SU-DHL-6 (cell line): ENCODE measurements at regions not wholly inside any gene's neighbourhood (a gene's known extent, or its start where the extent isn't known, plus 50 kb on each side); places are given as distances from the start of the nearest gene placed in this dataset.

ENCODE experiments used
- H2AFZ ChIP-seq: fragments of 200-600 bp; sonication (generic); 2 replicates; pipeline ENCODE4 v1.6.1; 2014; ENCODE audit warnings: low read depth, mild to moderate bottlenecking, moderate library complexity, mixed read lengths, antibody characterized with exemption, low read length; ENCODE audit not compliant: severe bottlenecking
- H3F3A ChIP-seq: fragments of 200-600 bp; shearing (Covaris generic); 2 replicates; pipeline ENCODE4 v1.6.0; 2016; ENCODE audit warnings: antibody characterized with exemption, mild to moderate bottlenecking; ENCODE audit not compliant: insufficient read depth
- H3K27ac ChIP-seq: fragments of 200-600 bp; sonication (generic); 2 replicates; pipeline ENCODE4 v1.5.1; 2016; ENCODE audit warnings: low read depth, mild to moderate bottlenecking, low read length, moderate library complexity, mixed read lengths
- H3K27me3 ChIP-seq: fragments of 200-600 bp; sonication (generic), shearing (Covaris generic); 2 replicates; pipeline ENCODE4 v1.6.0; 2014; ENCODE audit warnings: mild to moderate bottlenecking, low read length
- H3K36me3 ChIP-seq: fragments of 200-600 bp; sonication (generic); 2 replicates; pipeline ENCODE4 v1.6.1; 2014; ENCODE audit warnings: mild to moderate bottlenecking, low read length, mixed read lengths
- H3K4me2 ChIP-seq: fragments of 300-600, 200-600 bp; shearing (Covaris generic), sonication (generic); 2 replicates; pipeline ENCODE4 v1.6.0; 2014; ENCODE audit warnings: low read length, low read depth, mild to moderate bottlenecking; ENCODE audit not compliant: poor library complexity, severe bottlenecking
- H3K4me3 ChIP-seq: fragments of 200-600 bp; sonication (generic); 2 replicates; pipeline ENCODE4 v1.5.1; 2014; ENCODE audit warnings: antibody characterized with exemption, low read length, mild to moderate bottlenecking, mixed read lengths; ENCODE audit not compliant: insufficient read depth, poor library complexity, severe bottlenecking
- H3K79me2 ChIP-seq: fragments of 200-600 bp; sonication (generic); 2 replicates; pipeline ENCODE4 v1.6.1; 2014; ENCODE audit warnings: mild to moderate bottlenecking, low read length, moderate library complexity; ENCODE audit not compliant: insufficient read depth
- H3K9ac ChIP-seq: fragments of 200-600 bp; sonication (generic); 2 replicates; pipeline ENCODE4 v1.7.0; 2014; ENCODE audit warnings: mild to moderate bottlenecking, low read length
- H3K9me2 ChIP-seq: fragments of 200-600 bp; sonication (generic); replicated peaks from 2 replicates; pipeline ENCODE4 v1.6.1; 2014; ENCODE audit warnings: low read length; ENCODE audit not compliant: insufficient read depth
- H3K9me3 ChIP-seq: fragments of 200-600 bp; sonication (generic); 2 replicates; pipeline ENCODE4 v1.6.1; 2014; ENCODE audit warnings: low read length, mixed read lengths; ENCODE audit not compliant: insufficient read depth
- H4K20me1 ChIP-seq: fragments of 200-600 bp; sonication (generic); 2 replicates; pipeline ENCODE4 v1.6.1; 2014; ENCODE audit warnings: low read depth, mild to moderate bottlenecking, antibody characterized with exemption, low read length, moderate library complexity, mixed read lengths
- EZH2phosphoT487 ChIP-seq: fragments of 200-600 bp; sonication (generic), shearing (Covaris generic); conservative IDR thresholded peaks from 2 replicates; pipeline ENCODE4 v1.6.1; 2018; ENCODE audit warnings: mild to moderate bottlenecking, antibody characterized with exemption, low read length, moderate library complexity, mixed read lengths
- TF ChIP-seq, protein P1 (sequence below): fragments of 200-600 bp; sonication (generic); IDR thresholded peaks from one replicate; pipeline ENCODE4 v1.5.1; 2017; ENCODE audit warnings: antibody characterized with exemption, mild to moderate bottlenecking, low read length, moderate library complexity; ENCODE audit not compliant: insufficient read depth, poor library complexity, severe bottlenecking

- Histone ChIP-seq H2AFZ (no peak overlapping the region), H3K9me2 (no peaks in the 10 kb centered on the region), H3K79me2 (no peaks in the 10 kb centered on the region), H3K36me3 (no peaks in the 10 kb centered on the region), H3F3A (no peaks in the 10 kb centered on the region), H3K4me2 (no peak overlapping the region), H4K20me1 (no peaks in the 10 kb centered on the region), H3K9ac (no peak overlapping the region), H3K9me3 (no peaks in the 10 kb centered on the region), H3K4me3 (no peak overlapping the region), H3K27ac (no peak overlapping the region), H3K27me3 (no peaks in the 10 kb centered on the region)
- no peak for TF ChIP-seq EZH2phosphoT487
- TF ChIP-seq, protein P1, sequence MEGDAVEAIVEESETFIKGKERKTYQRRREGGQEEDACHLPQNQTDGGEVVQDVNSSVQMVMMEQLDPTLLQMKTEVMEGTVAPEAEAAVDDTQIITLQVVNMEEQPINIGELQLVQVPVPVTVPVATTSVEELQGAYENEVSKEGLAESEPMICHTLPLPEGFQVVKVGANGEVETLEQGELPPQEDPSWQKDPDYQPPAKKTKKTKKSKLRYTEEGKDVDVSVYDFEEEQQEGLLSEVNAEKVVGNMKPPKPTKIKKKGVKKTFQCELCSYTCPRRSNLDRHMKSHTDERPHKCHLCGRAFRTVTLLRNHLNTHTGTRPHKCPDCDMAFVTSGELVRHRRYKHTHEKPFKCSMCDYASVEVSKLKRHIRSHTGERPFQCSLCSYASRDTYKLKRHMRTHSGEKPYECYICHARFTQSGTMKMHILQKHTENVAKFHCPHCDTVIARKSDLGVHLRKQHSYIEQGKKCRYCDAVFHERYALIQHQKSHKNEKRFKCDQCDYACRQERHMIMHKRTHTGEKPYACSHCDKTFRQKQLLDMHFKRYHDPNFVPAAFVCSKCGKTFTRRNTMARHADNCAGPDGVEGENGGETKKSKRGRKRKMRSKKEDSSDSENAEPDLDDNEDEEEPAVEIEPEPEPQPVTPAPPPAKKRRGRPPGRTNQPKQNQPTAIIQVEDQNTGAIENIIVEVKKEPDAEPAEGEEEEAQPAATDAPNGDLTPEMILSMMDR, result no peak
Observed at GRCh38 chr1:101077849-101078248, 52.3 kb upstream of the DPH5 start.

DNA sequence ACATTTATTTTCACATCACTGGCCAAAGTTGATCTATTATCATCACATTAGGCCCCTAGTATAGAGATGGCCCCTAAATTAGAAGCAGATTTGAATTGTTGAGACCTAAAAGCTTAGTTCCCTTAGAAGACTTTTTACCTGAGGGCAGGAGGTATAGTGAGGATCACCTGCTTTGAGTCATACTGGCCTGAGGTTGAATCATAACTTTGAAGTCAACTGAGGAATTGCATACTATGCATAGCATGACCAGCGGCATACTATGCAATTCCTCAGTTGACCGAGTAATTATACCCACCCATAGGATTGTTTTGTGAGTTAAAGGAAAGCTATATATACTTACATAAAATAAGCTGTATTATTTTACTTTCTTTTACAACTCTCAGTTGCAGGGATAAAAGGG is 50.3 kb upstream of the DPH5 start:
- Histone ChIP-seq H3K79me2 (no peaks in the 10 kb centered on the region), H2AFZ (no peak overlapping the region), H3K27me3 (no peaks in the 10 kb centered on the region), H3K9ac (no peak overlapping the region), H3F3A (no peaks in the 10 kb centered on the region), H3K4me3 (no peak overlapping the region), H3K36me3 (no peaks in the 10 kb centered on the region), H3K9me3 (no peaks in the 10 kb centered on the region), H3K27ac (no peak overlapping the region), H4K20me1 (no peaks in the 10 kb centered on the region), H3K4me2 (no peak overlapping the region), H3K9me2 (no peaks in the 10 kb centered on the region)
- TF ChIP-seq EZH2phosphoT487, result no peak
- TF ChIP-seq, protein P1, result no peak
